Activated gamma-delta T cell treated with Interleukin-2 at 50 U/mL for 16 hours (primary cell): ENCODE measurements at regions not wholly inside any gene's neighbourhood (a gene's known extent, or its start where the extent isn't known, plus 50 kb on each side); places are given as distances from the start of the nearest gene placed in this dataset.
"Not testable (repeated sequence)": the region's sequence is repeated elsewhere in the genome, so short reads cannot be mapped to it uniquely, and the experiment has no call there.

Experiments
- DNase-seq: peaks from one replicate; pipeline ENCODE4 v3.0.0-alpha.2; 2020

DNA sequence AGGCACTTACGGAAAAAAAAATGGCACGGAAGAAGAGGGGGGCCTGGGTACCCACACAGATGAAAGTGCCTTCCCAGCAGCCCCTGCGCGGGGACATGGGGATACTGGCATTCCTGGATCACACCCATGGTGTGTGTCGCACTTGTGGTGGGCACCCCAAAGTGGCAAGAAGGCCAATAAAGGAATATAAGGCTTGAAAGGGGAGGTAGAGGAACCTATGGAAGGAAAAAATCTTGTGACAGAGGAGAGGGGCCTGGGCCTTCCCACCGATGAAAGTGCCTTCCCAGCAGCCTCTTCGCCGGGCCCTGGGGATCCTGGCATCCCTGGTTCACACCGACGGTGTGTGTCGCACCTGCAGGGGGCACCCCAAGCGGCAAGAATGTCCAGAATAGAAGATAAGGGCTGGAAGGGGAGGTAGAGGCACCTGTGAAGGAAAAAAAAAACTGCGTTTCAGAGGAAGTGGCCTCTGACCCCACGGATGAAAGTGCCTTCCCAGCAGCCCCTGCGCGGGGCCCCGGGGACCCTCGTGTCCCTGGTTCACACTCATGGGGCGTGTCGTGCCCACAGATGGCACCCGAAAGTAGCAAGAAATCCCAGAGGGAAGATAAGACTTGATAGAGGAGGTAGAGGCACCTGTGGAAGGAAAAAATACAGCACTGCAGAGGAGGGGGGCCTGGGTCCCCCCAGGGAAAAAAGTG is 284.0 kb downstream of the ALG10 start:
- DNase-seq: no peak

- DNase-seq: not testable (repeated sequence)
Observed at GRCh38 chr12:34309806-34310804, 287.8 kb downstream of the ALG10 start.

DNA sequence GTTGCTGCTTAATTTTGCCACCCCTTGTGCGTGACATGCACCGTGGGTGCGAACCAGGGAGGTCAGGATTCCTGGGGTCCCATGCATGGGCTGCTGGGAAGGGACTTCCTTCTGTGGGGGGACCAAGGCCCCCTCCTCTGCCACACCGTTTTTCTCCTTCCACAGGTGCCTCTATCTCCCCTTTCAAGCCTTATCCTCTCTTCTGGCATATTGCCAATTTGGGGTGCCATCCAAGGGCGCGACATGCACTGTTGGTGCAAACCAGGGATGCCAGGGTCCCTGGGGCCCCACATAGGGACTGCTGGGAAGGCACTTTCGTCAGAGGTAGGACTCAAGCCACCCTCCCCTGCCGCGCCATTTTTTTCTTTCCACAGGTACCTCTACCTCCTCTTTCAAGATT is 289.0 kb downstream of the ALG10 start:
- DNase-seq: no peak

DNA sequence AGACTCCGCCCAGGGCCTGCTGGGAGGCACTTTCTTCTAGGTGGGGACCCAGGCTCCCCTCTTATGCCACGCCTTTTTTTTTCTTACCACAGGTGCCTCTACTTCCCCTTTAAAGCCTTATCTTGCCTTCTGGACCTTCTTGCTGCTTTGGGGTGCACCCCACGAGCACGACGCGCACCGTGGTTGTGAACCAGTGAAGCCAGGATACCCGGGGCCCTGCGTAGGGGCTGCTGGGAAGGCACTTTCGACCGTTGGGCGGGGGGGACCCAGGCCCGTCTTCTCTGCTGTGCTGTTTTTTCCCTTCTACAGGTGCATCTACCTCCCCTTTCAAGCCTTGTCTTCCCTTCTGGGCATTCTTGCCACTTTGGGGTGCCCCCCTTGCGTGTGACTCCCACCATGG is 305.4 kb downstream of the ALG10 start:
- DNase-seq: no peak

DNA sequence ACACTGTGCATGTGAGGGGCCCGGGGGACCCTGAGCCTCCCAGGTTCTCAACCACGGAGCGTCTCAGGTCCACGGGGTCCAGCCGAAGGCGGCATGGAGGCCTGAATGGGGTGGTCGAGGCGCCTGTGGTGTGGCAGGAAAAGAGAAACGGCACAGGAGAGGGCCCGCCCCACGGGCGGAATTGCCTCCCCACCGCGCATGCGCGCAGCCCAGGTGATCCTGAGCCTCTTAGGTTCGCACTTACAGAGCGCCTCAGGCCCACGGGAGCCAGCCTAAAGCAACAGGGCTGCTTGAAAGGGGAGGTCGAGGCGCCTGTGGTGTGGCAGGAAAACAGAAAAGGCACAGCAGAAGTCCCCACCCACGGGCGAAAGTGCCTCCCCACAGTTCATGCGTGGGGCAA is 311.0 kb downstream of the ALG10 start:
- no peak for DNase-seq

GRCh38 chr12:34334538-34334937 is 312.2 kb downstream of the ALG10 start:
- no peak for DNase-seq

DNA sequence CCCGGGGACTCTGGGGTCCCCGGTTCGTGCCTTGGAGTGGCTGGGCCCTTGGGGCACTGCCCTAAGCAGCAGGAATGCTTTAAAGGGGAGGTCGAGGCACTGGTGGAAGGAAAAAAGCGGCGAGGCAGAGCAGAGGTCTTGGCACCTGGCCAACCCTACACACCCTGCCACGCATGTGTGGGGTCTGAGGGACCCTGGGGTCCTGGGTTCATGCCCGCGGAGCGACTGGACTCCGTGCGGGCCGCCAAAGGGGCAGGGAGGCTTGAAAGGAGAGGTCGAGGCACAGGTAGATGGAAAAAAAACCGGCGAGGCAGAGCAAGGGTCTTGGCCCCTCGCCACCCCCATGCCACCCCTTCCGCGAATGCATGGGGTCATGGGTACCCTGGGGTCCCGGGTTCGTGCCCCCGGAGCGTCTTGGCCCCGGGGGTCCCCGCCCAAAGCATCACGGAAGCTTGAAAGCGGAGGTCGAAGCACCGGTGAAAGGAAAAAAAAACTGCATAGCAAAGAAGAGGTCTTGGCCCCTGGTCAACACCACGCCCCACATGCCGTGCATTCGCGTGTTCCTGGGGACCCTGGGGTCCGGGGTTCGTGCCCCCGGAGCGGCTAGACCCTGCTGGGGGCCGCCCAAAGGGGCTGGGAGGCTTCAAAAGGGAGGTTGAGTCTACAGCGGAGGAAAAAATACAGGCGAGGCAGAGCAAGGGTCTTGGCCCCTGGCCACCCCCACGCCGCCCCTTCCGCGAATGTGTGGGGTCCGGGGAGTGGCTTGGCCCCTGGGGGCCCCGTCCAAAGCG is 312.9 kb downstream of the ALG10 start:
- no peak for DNase-seq

- DNase-seq: no peak
Observed at GRCh38 chr12:34335819-34336262, 313.5 kb downstream of the ALG10 start.

- no peak for DNase-seq
Observed at GRCh38 chr12:34336619-34337465, 314.5 kb downstream of the ALG10 start.

DNA sequence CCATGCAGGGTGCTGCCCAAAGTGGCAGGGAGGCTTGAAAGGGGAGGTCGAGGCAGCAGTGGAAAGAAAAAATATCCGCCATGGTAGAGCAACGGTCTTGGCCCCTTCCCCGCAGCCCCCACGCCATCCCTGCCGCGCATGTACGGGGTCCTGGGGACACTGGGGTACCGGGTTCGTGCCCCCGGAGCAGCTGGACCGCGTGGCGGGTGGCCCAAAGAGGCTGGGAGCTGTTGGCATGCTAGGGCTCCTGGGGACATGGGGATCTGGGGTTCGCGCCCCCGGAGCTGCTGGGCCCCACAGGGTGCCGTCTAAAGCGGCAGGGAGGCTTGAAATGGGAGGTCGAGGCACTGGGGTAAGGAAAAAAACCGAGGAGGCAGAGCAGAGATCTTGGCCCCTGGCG is 316.5 kb downstream of the ALG10 start:
- no peak for DNase-seq

GRCh38 chr12:34339922-34340321 is 317.6 kb downstream of the ALG10 start:
- DNase-seq: no peak

DNA sequence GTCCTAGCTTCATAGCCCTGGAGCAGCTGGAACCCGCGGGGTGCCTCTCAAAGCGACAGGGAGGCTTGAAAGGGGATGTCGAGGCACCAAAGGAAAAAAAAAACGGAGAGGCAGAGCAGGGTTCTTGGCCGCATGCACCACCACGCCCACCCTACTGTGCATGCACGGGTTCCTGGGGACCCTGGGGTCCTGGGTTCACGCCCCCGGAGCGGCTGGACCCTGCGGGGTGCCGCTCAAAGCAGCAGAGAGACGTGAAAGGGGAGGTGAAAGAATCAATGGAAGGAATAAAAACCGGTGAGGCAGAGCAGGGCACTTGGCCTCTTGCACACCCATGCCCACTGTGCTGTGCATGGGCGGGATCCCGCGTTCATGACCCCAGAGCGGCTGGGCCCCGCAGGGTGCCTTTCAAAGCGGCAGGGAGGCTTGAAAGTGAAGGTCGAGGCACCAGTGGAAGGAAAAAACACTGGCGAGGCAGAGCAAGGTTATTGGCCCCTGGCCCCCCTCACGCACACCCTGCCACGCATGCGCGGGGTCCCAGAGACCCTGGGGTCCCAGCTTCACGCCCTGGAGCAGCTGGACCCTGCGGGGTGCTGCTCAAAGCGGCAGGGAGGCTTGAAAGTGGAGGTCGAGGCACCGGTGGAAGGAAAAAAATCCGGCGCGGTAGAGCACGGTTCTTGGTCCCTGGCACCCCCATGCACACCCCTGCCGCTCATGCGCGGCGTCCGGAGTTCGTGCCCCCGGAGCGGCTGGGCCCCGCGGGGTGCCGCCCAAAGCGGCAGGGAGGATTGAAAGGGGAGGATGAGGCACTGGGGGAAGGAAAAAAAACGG is 318.5 kb downstream of the ALG10 start:
- no peak for DNase-seq

GRCh38 chr12:34341362-34341733 is 319.1 kb downstream of the ALG10 start:
- DNase-seq: no peak

DNA sequence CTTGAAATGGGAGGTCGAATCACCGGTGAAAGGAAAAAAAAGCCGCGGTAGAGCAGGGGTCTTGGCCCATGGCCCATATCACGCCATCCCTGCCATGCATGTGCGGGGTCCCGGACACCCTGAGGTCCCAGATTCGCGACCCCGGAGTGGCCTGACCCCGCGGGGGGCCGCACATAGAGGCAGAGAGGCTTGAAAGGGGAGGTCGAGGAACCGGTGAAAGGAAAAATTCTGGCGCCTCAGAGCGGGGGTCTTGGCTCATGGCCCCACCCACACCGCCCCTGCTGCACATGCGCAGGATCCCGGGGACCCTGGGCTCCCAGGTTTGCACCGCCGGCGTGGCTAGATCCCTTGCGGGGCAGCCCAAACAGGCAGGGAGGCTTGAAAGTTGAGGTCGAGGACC is 319.8 kb downstream of the ALG10 start:
- no peak for DNase-seq

GRCh38 chr12:34343345-34343744 is 321.0 kb downstream of the ALG10 start:
- DNase-seq: no peak

GRCh38 chr12:34343766-34344165 is 321.5 kb downstream of the ALG10 start:
- no peak for DNase-seq

DNA sequence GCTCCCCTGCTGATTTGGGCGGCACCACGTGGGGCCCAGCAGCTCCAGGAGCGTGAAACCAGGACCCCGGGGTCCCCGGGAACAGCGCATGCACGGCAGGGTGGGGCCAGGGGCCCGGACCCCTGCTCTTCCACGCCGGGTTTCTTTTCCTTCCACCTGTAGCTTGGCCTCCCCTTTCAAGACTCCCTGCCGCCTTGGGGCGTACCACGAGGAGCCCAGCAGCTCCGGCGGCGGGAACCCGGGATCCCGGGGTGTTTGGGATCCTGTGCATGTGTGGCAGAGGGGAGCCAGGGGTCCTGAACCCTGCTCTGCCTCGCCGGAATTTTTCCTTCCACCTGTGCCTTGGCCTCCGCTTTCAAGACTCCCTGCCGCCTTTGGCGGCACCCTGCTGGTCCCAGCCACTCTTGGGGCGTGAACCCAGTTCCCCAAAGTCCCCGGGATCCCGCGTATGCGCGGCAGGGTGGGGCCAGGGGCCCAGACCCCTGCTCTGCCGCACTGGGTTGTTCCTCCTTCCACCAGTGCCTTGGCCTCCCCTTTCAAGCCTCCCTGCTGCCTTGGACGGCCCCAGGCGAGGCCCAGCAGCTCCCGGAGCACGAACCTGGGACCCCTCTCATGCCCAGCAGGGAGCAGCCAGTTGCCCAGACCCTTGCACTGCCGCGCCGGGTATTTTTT is 322.7 kb downstream of the ALG10 start:
- DNase-seq: no peak

GRCh38 chr12:34345801-34346200 is 323.5 kb downstream of the ALG10 start:
- DNase-seq: no peak

DNA sequence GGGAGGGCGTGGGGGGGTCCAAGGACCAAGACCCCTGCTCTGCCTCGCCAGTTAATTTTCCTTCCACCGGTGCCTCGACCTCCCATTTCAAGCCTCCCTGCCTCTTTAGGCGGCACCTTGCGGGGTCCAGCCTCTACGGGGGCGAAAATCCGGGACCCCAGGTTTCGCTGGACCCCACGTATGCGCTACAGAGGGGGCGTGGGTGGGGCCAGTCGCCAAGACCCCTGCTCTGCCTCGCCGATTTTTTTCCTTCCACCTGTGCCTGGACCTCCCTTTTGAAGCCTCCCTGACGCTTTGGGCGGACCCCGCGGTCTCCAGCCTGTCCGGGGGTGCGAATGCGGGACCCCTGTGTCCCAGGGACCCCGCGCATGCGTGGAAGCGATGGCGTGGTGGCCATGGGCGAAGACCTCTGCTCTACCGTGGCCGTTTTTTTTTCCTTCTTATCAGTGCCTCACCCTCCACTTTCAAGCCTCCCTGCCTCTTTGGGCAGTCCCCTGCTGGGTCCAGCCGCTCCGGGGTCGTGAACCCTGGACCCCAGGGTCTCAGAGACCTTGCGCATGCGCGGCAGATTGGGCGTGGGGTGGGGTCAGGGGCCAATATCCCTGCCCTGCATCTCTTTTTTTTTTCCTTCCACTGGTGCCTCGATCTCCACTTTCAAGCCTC is 324.2 kb downstream of the ALG10 start:
- no peak for DNase-seq

DNA sequence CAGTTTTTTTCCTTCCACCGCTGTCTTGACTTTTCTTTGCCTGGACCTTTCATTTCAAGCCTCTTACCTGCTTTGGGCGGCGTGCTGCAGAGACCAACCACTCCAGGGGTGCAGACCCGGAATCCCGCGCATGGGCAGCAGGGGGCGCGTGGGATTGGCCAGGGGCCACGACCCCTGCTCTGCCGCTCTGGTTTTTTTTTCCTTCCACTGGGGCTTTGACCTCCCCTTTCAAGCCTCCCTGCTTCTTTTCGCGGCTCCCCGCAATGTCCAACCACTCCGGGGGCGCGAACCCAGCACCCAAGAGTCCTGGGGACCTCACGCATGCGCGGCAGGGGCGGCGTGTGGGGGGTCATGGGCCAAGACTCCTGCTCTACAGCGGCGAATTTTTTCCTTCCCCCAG is 325.1 kb downstream of the ALG10 start:
- DNase-seq: no peak
